MM.1S (cell line): ENCODE measurements at regions not wholly inside any gene's neighbourhood (a gene's known extent, or its start where the extent isn't known, plus 50 kb on each side); places are given as distances from the start of the nearest gene placed in this dataset.

Source experiments
- CTCF ChIP-seq: fragments of 300-600 bp; sonication (generic); IDR thresholded peaks from 2 replicates; pipeline ENCODE4 v1.5.1; 2016; ENCODE audit warnings: antibody characterized with exemption, low read length, mixed read lengths
- EZH2 ChIP-seq: fragments of 300-600 bp; sonication (generic); optimal IDR thresholded peaks from 2 replicates; pipeline ENCODE3; 2017; ENCODE audit warnings: low read depth, mild to moderate bottlenecking, antibody characterized with exemption, low read length, mixed read lengths
- EZH2phosphoT487 ChIP-seq: fragments of 300-600 bp; sonication (generic); IDR thresholded peaks from 2 replicates; pipeline ENCODE4 v1.6.1; 2018; ENCODE audit warnings: antibody characterized with exemption, low read length

GRCh38 chr7:46091071-46091470 is 170.0 kb upstream of the IGFBP3 start:
- TF ChIP-seq CTCF (no peak), EZH2 (no peak), EZH2phosphoT487 (no peak)
